H9 (cell line): ENCODE measurements at regions not wholly inside any gene's neighbourhood (a gene's known extent, or its start where the extent isn't known, plus 50 kb on each side); places are given as distances from the start of the nearest gene placed in this dataset.

Source experiments
- DNase-seq: peaks from one replicate; pipeline ENCODE4 v3.0.0-alpha.2; 2017
- H2AFZ ChIP-seq: one replicate; pipeline ENCODE4 v1.6.1; 2013; ENCODE audit warnings: mild to moderate bottlenecking, low read length, control low read depth, moderate library complexity
- H2AK5ac ChIP-seq: 2 replicates; pipeline ENCODE4 v1.6.1; 2013; ENCODE audit warnings: low read length, control low read depth, mixed read lengths; ENCODE audit not compliant: insufficient read length
- H2BK120ac ChIP-seq: one replicate; pipeline ENCODE4 v1.6.1; 2013; ENCODE audit warnings: low read depth, mild to moderate bottlenecking, low read length, control low read depth, inconsistent platforms; ENCODE audit not compliant: poor library complexity, severe bottlenecking
- H2BK12ac ChIP-seq: 2 replicates; pipeline ENCODE4 v1.6.1; 2013; ENCODE audit warnings: low read length, control low read depth, mixed read lengths, low read depth; ENCODE audit not compliant: insufficient read length
- H2BK15ac ChIP-seq: 2 replicates; pipeline ENCODE4 v1.6.1; 2013; ENCODE audit warnings: low read depth, low read length, control low read depth
- H2BK20ac ChIP-seq: one replicate; pipeline ENCODE4 v1.6.1; 2013; ENCODE audit warnings: low read depth, mild to moderate bottlenecking, low read length, control low read depth, inconsistent platforms; ENCODE audit not compliant: poor library complexity, severe bottlenecking
- H2BK5ac ChIP-seq: 2 replicates; pipeline ENCODE4 v1.6.1; 2013; ENCODE audit warnings: low read length, control low read depth, mixed read lengths; ENCODE audit not compliant: insufficient read length
- H3K14ac ChIP-seq: 2 replicates; pipeline ENCODE4 v1.6.1; 2013; ENCODE audit warnings: low read length, control low read depth; ENCODE audit not compliant: insufficient read depth
- H3K18ac ChIP-seq: 2 replicates; pipeline ENCODE4 v1.6.1; 2013; ENCODE audit warnings: low read depth, mild to moderate bottlenecking, mixed read lengths, low read length, control low read depth; ENCODE audit not compliant: insufficient read length
- H3K23ac ChIP-seq: 2 replicates; pipeline ENCODE4 v1.6.1; 2013; ENCODE audit warnings: low read length, control low read depth, mixed read lengths, low read depth; ENCODE audit not compliant: insufficient read length
- H3K23me2 ChIP-seq: 2 replicates; pipeline ENCODE4 v1.6.1; 2013; ENCODE audit warnings: low read depth, mild to moderate bottlenecking, mixed read lengths, low read length, control low read depth; ENCODE audit not compliant: insufficient read length, poor library complexity, severe bottlenecking
- H3K27ac ChIP-seq: 2 replicates; pipeline ENCODE4 v1.5.1; 2013; ENCODE audit warnings: low read length, control low read depth, mixed read lengths, low read depth; ENCODE audit not compliant: insufficient read length
- H3K27me3 ChIP-seq: 2 replicates; pipeline ENCODE4 v1.6.1; 2013; ENCODE audit warnings: low read length, control low read depth, inconsistent platforms; ENCODE audit not compliant: insufficient read depth
- H3K4ac ChIP-seq: 2 replicates; pipeline ENCODE4 v1.6.1; 2013; ENCODE audit warnings: low read depth, mild to moderate bottlenecking, control low read depth, inconsistent platforms, low read length, moderate library complexity
- H3K4me1 ChIP-seq: 2 replicates; pipeline ENCODE4 v1.6.1; 2013; ENCODE audit warnings: low read length, control low read depth, inconsistent platforms; ENCODE audit not compliant: insufficient read depth
- H3K4me2 ChIP-seq: 2 replicates; pipeline ENCODE4 v1.6.1; 2013; ENCODE audit warnings: low read length, control low read depth, mixed read lengths; ENCODE audit not compliant: insufficient read length, insufficient read depth
- H3K56ac ChIP-seq: 2 replicates; pipeline ENCODE4 v1.6.1; 2013; ENCODE audit warnings: low read depth, mild to moderate bottlenecking, mixed read lengths, low read length, control low read depth; ENCODE audit not compliant: insufficient read length
- H3K79me1 ChIP-seq: 2 replicates; pipeline ENCODE4 v1.6.1; 2013; ENCODE audit warnings: low read depth, mild to moderate bottlenecking, moderate library complexity, low read length, control low read depth, inconsistent platforms; ENCODE audit not compliant: insufficient read depth, poor library complexity, severe bottlenecking
- H3K79me2 ChIP-seq: 2 replicates; pipeline ENCODE4 v1.6.1; 2013; ENCODE audit warnings: low read length, control low read depth, inconsistent platforms; ENCODE audit not compliant: insufficient read depth
- H3K9ac ChIP-seq: 2 replicates; pipeline ENCODE4 v1.6.1; 2013; ENCODE audit warnings: low read length, control low read depth, mixed read lengths; ENCODE audit not compliant: insufficient read length; ENCODE audit errors: extremely low read depth
- H3K9me3 ChIP-seq: one replicate; pipeline ENCODE4 v1.6.1; 2013; ENCODE audit warnings: low read depth, low read length, inconsistent platforms; ENCODE audit not compliant: control insufficient read depth
- H3T11ph ChIP-seq: one replicate; pipeline ENCODE4 v1.6.1; 2013; ENCODE audit warnings: mild to moderate bottlenecking, low read length, control low read depth, inconsistent platforms
- H4K20me1 ChIP-seq: one replicate; pipeline ENCODE4 v1.6.1; 2013; ENCODE audit not compliant: control insufficient read depth, insufficient read length, insufficient read depth
- H4K5ac ChIP-seq: 2 replicates; pipeline ENCODE4 v1.6.1; 2013; ENCODE audit warnings: low read depth, mild to moderate bottlenecking, mixed read lengths, low read length, control low read depth; ENCODE audit not compliant: insufficient read length
- H4K8ac ChIP-seq: replicated peaks from 2 replicates; pipeline ENCODE4 v1.6.1; 2013; ENCODE audit warnings: low read length, control low read depth, mixed read lengths, low read depth; ENCODE audit not compliant: insufficient read length
- H4K91ac ChIP-seq: 2 replicates; pipeline ENCODE4 v1.6.1; 2013; ENCODE audit warnings: low read depth, mild to moderate bottlenecking, moderate library complexity, mixed read lengths, low read length, control low read depth; ENCODE audit not compliant: insufficient read length
- H3K27ac Mint-ChIP-seq, 3 experiments: 2 replicates in 2 of 3; 3 replicates in 1 of 3; pipeline ENCODE4 v1.8.0; 2020 to 2021; ENCODE audit warnings: mixed read lengths in 3 of 3, mild to moderate bottlenecking in 1 of 3, moderate library complexity in 1 of 3
- H3K27me3 Mint-ChIP-seq: 2 replicates; pipeline ENCODE4 v1.8.0; 2021; ENCODE audit warnings: low read depth, mild to moderate bottlenecking, moderate library complexity, mixed read lengths
- H3K36me3 Mint-ChIP-seq, 3 experiments: 2 replicates in 2 of 3; 3 replicates in 1 of 3; pipeline ENCODE4 v1.8.0; 2020 to 2021; ENCODE audit warnings: low read depth in 3 of 3, mixed read lengths in 3 of 3; ENCODE audit not compliant: insufficient read depth in 1 of 3
- H3K4me1 Mint-ChIP-seq, 2 experiments: 2 replicates each; pipeline ENCODE4 v1.8.0; 2020; ENCODE audit warnings: mixed read lengths in 2 of 2
- H3K4me3 Mint-ChIP-seq, 2 experiments: 2 replicates in 1 of 2; 3 replicates in 1 of 2; pipeline ENCODE4 v1.8.0; 2020 to 2021; ENCODE audit warnings: mild to moderate bottlenecking in 2 of 2, mixed read lengths in 2 of 2, moderate library complexity in 1 of 2
- H3K9me3 Mint-ChIP-seq, 2 experiments: 2 replicates in 1 of 2; 3 replicates in 1 of 2; pipeline ENCODE4 v1.8.0; 2020; ENCODE audit warnings: mild to moderate bottlenecking in 2 of 2, mixed read lengths in 2 of 2, moderate library complexity in 1 of 2
- CTCF ChIP-seq: fragments of 200-600 bp; sonication (generic); conservative IDR thresholded peaks from 3 replicates; pipeline ENCODE4 v1.8.0; 2021; ENCODE audit warnings: antibody characterized with exemption, mild to moderate bottlenecking
- WGBS: extraction: QIAGEN DNeasy Blood & Tissue Kit; methylation state at CpG from one replicate; pipeline ENCODE4 v1.1.7; 2013; ENCODE audit warnings: missing lambda C conversion rate, low lambda C conversion rate, mixed read lengths; ENCODE audit not compliant: insufficient read length; ENCODE audit errors: extremely low coverage; 5-methylcytosine and 5-hydroxymethylcytosine counted together

- peaks cover 6% of the 10 kb centered on the region for H3K27me3 Mint-ChIP-seq
- H4K91ac ChIP-seq = no peak overlapping the region
- H3T11ph ChIP-seq = no peak overlapping the region
- no peak overlapping the region for H3K9ac ChIP-seq
- H3K27ac ChIP-seq = no peak overlapping the region
- H4K20me1 ChIP-seq = no peaks in the 10 kb centered on the region
- peaks cover 4 to 5% of the 10 kb centered on the region in 2 experiments; a peak in 2 of 5 replicates for H3K9me3 Mint-ChIP-seq
- no peak for TF ChIP-seq CTCF
- H3K79me1 ChIP-seq = no peaks in the 10 kb centered on the region
- H2BK120ac ChIP-seq = no peak overlapping the region
- H3K23ac ChIP-seq = no peak overlapping the region
- peaks cover 3 to 5% (median 3%) of the 10 kb centered on the region in 3 experiments; a peak in 3 of 7 replicates for H3K36me3 Mint-ChIP-seq
- no peak overlapping the region for H3K4ac ChIP-seq
- H3K27ac Mint-ChIP-seq = peak overlapping the region in 1 of 3 experiments; percentile 39; a peak in 1 of 7 replicates
- no peak overlapping the region for H2BK12ac ChIP-seq
- no peak overlapping the region for H3K4me2 ChIP-seq
- no peak overlapping the region for H3K4me3 Mint-ChIP-seq
- no peak overlapping the region for H3K14ac ChIP-seq
- peak; percentile 17 for DNase-seq
- WGBS = no CpG with 5 or more reads among the region's 10 CpGs
- H3K4me1 ChIP-seq = no peaks in the 10 kb centered on the region
- H2AK5ac ChIP-seq = no peak overlapping the region
- H3K18ac ChIP-seq = no peak overlapping the region
- 0 out of 4 replicates have a peak, but pooled peaks cover 0 to 5% of the 10 kb centered on the region in 2 experiments for H3K4me1 Mint-ChIP-seq
- H2BK15ac ChIP-seq = no peak overlapping the region
- no peak overlapping the region for H2AFZ ChIP-seq
- no peaks in the 10 kb centered on the region for H3K79me2 ChIP-seq
- H2BK20ac ChIP-seq = no peak overlapping the region
- no peak overlapping the region for H4K5ac ChIP-seq
- H3K23me2 ChIP-seq = no peaks in the 10 kb centered on the region
- H3K27me3 ChIP-seq = no peaks in the 10 kb centered on the region
- no peak overlapping the region for H2BK5ac ChIP-seq
- H3K9me3 ChIP-seq = no peaks in the 10 kb centered on the region
- H4K8ac ChIP-seq = no peak overlapping the region
- no peak overlapping the region for H3K56ac ChIP-seq
These were observed 71.8 kb upstream of the ADAMTS2 start for GRCh38 chr5:179417016-179417415.
